Adrenal gland (tissue), 5 donors: ENCODE measurements at regions not wholly inside any gene's neighbourhood (a gene's known extent, or its start where the extent isn't known, plus 50 kb on each side); places are given as distances from the start of the nearest gene placed in this dataset.

Experiments
- CTCF ChIP-seq, 6 experiments: fragments of 450-650 bp in 4 of 6; fragments of 200-600 bp in 2 of 6; sonication (generic) in 1 of 6; IDR thresholded peaks; 1 replicate in 5 of 6; 2 replicates in 1 of 6; pipeline versions ENCODE4 v1.5.1 to v1.8.0; 2016 to 2021; ENCODE audit warnings: antibody characterized with exemption in 6 of 6, mild to moderate bottlenecking in 2 of 6, moderate library complexity in 1 of 6
- POLR2A ChIP-seq, 2 donors: fragments of 450-650 bp; IDR thresholded peaks; one replicate each; pipeline ENCODE4 v1.6.1; 2017; ENCODE audit warnings: antibody characterized with exemption in 2 of 2, mild to moderate bottlenecking in 2 of 2, moderate library complexity in 1 of 2
- donor health status: DM: no; HTN: no; CAD: no.

- TF ChIP-seq CTCF (IDR thresholded peaks at IDR 0.05) (no peak), POLR2A (IDR thresholded peaks at IDR 0.05) (no peak)
These were observed 127.1 kb upstream of the SLC44A3 start for GRCh38 chr1:94693029-94693428.
